NAMALWA (cell line): ENCODE measurements at regions not wholly inside any gene's neighbourhood (a gene's known extent, or its start where the extent isn't known, plus 50 kb on each side); places are given as distances from the start of the nearest gene placed in this dataset.
"Not testable (repeated sequence)": the region's sequence is repeated elsewhere in the genome, so short reads cannot be mapped to it uniquely, and the experiment has no call there.

ENCODE experiments used
- DNase-seq: peaks from one replicate; pipeline ENCODE4 v3.0.0-alpha.2; 2015; ENCODE audit warnings: low spot score

GRCh38 chr10:4294996-4295792, 510.2 kb upstream of the KLF6 start:
- DNase-seq = no peak

GRCh38 chr10:4294271-4294670, 509.3 kb upstream of the KLF6 start:
- no peak for DNase-seq

- DNase-seq = no peak
Measured at GRCh38 chr10:4291990-4292389, 507.0 kb upstream of the KLF6 start.

GRCh38 chr10:4285121-4285520, 500.1 kb upstream of the KLF6 start:
- DNase-seq = no peak

- DNase-seq = no peak
Measured at GRCh38 chr10:4283846-4284610, 499.0 kb upstream of the KLF6 start.

GRCh38 chr10:4282496-4282895, 497.5 kb upstream of the KLF6 start:
- no peak for DNase-seq

- no peak for DNase-seq
Measured at GRCh38 chr10:4281190-4281825, 496.3 kb upstream of the KLF6 start.

- DNase-seq = no peak
Measured at GRCh38 chr10:4280461-4281189, 495.6 kb upstream of the KLF6 start.

GRCh38 chr10:4279655-4280054, 494.6 kb upstream of the KLF6 start:
- no peak for DNase-seq

GRCh38 chr10:4278186-4278585, 493.2 kb upstream of the KLF6 start:
- DNase-seq = no peak

- no peak for DNase-seq
Measured at GRCh38 chr10:4276151-4276550, 491.1 kb upstream of the KLF6 start.

GRCh38 chr10:4274671-4275070, 489.7 kb upstream of the KLF6 start:
- DNase-seq = not testable (repeated sequence)

- DNase-seq = no peak
Measured at GRCh38 chr10:4271193-4271592, 486.2 kb upstream of the KLF6 start.

- DNase-seq = no peak
Measured at GRCh38 chr10:4270116-4270515, 485.1 kb upstream of the KLF6 start.

GRCh38 chr10:4268490-4268889, 483.5 kb upstream of the KLF6 start:
- not testable (repeated sequence) for DNase-seq

GRCh38 chr10:4267086-4267773, 482.2 kb upstream of the KLF6 start:
- no peak for DNase-seq

- no peak for DNase-seq
Measured at GRCh38 chr10:4266416-4267085, 481.5 kb upstream of the KLF6 start.

- DNase-seq = no peak
Measured at GRCh38 chr10:4265964-4266363, 481.0 kb upstream of the KLF6 start.

GRCh38 chr10:4264209-4264865, 479.3 kb upstream of the KLF6 start:
- no peak for DNase-seq

- no peak for DNase-seq
Measured at GRCh38 chr10:4263601-4263921, 478.6 kb upstream of the KLF6 start.
